ENCODE measurements at regions not wholly inside any gene's neighbourhood (a gene's known extent, or its start where the extent isn't known, plus 50 kb on each side); places are given as distances from the start of the nearest gene placed in this dataset.

DNA sequence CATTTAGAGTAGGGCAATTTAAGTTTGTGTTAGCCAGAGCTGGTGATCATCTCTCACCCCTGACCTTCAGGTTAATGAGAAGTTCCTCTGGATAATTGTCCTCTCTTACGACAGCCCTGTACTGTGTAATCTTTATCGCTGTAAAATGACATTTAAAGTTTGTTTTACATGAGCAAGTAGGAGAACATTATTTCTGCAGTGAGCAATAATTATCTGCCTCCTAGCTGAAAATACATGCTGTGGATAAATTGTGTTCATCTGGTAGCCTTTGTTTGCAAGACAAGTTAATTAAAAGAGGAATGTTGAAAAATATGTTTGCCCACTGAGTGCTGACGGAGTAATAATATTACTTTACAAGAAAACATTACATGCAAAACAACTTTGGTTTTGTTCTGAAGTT is 1083.8 kb upstream of the NUDT12 start:
- no peak for TF ChIP-seq TAF1 (IDR thresholded peaks at IDR 0.05; ENCODE audit: borderline replicate concordance, insufficient read depth, low read length)
- no peak for TF ChIP-seq POLR2AphosphoS5 (IDR thresholded peaks at IDR 0.05; ENCODE audit: low read depth, low read length)
- TF ChIP-seq FOXP2 (optimal IDR thresholded peaks at IDR 0.05; ENCODE audit: borderline replicate concordance, extremely low read depth, extremely low read length, insufficient read depth): no peak
- TF ChIP-seq SIN3A (IDR thresholded peaks at IDR 0.05; ENCODE audit: borderline replicate concordance, insufficient read depth, low read length): no peak
- TF ChIP-seq, protein P1, sequence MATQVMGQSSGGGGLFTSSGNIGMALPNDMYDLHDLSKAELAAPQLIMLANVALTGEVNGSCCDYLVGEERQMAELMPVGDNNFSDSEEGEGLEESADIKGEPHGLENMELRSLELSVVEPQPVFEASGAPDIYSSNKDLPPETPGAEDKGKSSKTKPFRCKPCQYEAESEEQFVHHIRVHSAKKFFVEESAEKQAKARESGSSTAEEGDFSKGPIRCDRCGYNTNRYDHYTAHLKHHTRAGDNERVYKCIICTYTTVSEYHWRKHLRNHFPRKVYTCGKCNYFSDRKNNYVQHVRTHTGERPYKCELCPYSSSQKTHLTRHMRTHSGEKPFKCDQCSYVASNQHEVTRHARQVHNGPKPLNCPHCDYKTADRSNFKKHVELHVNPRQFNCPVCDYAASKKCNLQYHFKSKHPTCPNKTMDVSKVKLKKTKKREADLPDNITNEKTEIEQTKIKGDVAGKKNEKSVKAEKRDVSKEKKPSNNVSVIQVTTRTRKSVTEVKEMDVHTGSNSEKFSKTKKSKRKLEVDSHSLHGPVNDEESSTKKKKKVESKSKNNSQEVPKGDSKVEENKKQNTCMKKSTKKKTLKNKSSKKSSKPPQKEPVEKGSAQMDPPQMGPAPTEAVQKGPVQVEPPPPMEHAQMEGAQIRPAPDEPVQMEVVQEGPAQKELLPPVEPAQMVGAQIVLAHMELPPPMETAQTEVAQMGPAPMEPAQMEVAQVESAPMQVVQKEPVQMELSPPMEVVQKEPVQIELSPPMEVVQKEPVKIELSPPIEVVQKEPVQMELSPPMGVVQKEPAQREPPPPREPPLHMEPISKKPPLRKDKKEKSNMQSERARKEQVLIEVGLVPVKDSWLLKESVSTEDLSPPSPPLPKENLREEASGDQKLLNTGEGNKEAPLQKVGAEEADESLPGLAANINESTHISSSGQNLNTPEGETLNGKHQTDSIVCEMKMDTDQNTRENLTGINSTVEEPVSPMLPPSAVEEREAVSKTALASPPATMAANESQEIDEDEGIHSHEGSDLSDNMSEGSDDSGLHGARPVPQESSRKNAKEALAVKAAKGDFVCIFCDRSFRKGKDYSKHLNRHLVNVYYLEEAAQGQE (IDR thresholded peaks at IDR 0.05; ENCODE audit: insufficient read depth in 1 of 2, low read depth in 2 of 2, low read length in 2 of 2): no peak

DNA sequence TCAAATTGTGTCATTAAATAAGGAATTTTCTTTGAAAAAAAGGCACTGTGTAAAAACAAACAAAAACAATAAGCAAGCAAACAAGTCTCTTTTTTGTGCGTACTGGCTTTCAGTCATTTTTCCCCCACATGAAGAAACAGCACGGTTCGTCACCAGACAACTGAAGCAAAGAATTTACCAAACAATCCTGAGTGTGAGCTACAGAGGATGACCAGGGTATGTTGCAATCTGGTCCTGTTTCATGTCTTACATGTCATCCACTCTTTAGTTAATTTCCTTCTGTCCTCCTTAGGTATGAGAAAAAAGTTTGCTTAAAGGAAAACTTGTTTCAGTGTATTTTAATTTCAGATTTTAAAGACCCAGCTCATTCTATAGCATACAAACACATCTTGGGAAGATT is 1080.7 kb upstream of the NUDT12 start:
- TF ChIP-seq FOXP2 (optimal IDR thresholded peaks at IDR 0.05; ENCODE audit: borderline replicate concordance, extremely low read depth, extremely low read length, insufficient read depth) (no peak), TAF1 (IDR thresholded peaks at IDR 0.05; ENCODE audit: borderline replicate concordance, insufficient read depth, low read length) (no peak)
- TF ChIP-seq, protein P1 (IDR thresholded peaks at IDR 0.05; ENCODE audit: insufficient read depth in 1 of 2, low read depth in 2 of 2, low read length in 2 of 2): no peak

DNA sequence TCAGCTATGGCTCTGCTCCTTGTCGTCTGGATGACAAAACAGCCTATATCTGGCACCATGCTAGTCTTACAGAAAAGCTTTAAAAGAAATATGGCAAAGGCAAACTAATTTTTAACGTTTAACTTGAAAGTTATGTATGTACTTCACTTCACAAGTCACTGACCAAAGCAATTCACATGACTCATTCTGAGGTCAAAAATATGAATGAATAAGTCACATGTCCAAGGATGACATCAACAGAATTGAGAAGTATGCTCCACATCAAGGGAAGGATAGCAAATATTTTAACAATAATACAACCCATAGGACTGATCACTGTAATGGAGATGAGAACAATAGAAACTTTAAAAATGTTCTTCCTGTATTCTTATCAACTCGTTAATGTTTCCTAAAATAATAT is 1072.6 kb upstream of the NUDT12 start:
- TF ChIP-seq POLR2AphosphoS5 (IDR thresholded peaks at IDR 0.05; ENCODE audit: low read depth, low read length) (no peak), SIN3A (IDR thresholded peaks at IDR 0.05; ENCODE audit: borderline replicate concordance, insufficient read depth, low read length) (no peak), TAF1 (IDR thresholded peaks at IDR 0.05; ENCODE audit: borderline replicate concordance, insufficient read depth, low read length) (no peak), FOXP2 (optimal IDR thresholded peaks at IDR 0.05; ENCODE audit: borderline replicate concordance, extremely low read depth, extremely low read length, insufficient read depth) (no peak)
- TF ChIP-seq, protein P1 (IDR thresholded peaks at IDR 0.05; ENCODE audit: insufficient read depth in 1 of 2, low read depth in 2 of 2, low read length in 2 of 2): no peak

DNA sequence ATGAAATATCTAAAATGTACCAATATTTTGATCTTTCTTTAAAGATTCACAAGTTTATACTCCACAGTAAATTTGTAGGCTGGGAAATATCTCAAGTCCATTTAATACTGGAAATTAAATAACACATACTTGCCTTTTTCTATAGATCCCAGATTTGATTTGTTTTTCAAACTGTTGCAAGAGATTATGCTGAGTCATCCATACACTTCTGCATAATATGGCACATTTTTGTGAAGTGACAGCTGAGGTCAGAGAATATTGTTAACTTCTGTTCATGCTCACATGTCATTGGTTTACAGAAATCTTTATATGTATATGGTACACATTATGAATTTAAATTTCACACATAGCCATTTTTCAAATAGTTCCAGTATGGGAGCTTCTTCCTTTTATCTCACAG is 1066.3 kb upstream of the NUDT12 start:
- no peak for TF ChIP-seq SIN3A (IDR thresholded peaks at IDR 0.05; ENCODE audit: borderline replicate concordance, insufficient read depth, low read length)
- TF ChIP-seq POLR2AphosphoS5 (IDR thresholded peaks at IDR 0.05; ENCODE audit: low read depth, low read length): no peak
- no peak for TF ChIP-seq FOXP2 (optimal IDR thresholded peaks at IDR 0.05; ENCODE audit: borderline replicate concordance, extremely low read depth, extremely low read length, insufficient read depth)
- TF ChIP-seq, protein P1 (IDR thresholded peaks at IDR 0.05; ENCODE audit: insufficient read depth in 1 of 2, low read depth in 2 of 2, low read length in 2 of 2): no peak
- TF ChIP-seq TAF1 (IDR thresholded peaks at IDR 0.05; ENCODE audit: borderline replicate concordance, insufficient read depth, low read length): no peak

DNA sequence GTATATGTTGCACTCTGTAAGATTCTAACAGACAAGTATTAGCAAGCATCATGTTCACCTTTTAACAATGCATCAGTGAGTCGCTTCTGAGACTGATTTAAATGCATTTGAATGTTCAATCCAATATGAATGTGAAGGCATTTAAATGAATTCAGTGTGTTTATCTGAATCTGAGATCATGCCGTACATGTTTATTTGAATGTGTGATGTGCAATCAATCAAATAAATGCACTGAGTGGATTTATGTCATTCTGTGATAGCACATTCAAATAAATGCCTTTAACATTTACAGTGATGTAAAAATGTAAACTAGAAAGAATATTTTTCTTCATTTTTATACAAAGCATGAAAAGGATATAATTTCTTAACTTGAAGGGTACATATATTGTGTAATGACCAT is 1063.5 kb upstream of the NUDT12 start:
- TF ChIP-seq POLR2AphosphoS5 (IDR thresholded peaks at IDR 0.05; ENCODE audit: low read depth, low read length): no peak
- no peak for TF ChIP-seq SIN3A (IDR thresholded peaks at IDR 0.05; ENCODE audit: borderline replicate concordance, insufficient read depth, low read length)
- no peak for TF ChIP-seq TAF1 (IDR thresholded peaks at IDR 0.05; ENCODE audit: borderline replicate concordance, insufficient read depth, low read length)
- no peak for TF ChIP-seq FOXP2 (optimal IDR thresholded peaks at IDR 0.05; ENCODE audit: borderline replicate concordance, extremely low read depth, extremely low read length, insufficient read depth)
- TF ChIP-seq, protein P1 (IDR thresholded peaks at IDR 0.05; ENCODE audit: insufficient read depth in 1 of 2, low read depth in 2 of 2, low read length in 2 of 2): no peak

Measured in PFSK-1 (cell line).